ENCODE measurements at regions not wholly inside any gene's neighbourhood (a gene's known extent, or its start where the extent isn't known, plus 50 kb on each side); places are given as distances from the start of the nearest gene placed in this dataset.

DNA sequence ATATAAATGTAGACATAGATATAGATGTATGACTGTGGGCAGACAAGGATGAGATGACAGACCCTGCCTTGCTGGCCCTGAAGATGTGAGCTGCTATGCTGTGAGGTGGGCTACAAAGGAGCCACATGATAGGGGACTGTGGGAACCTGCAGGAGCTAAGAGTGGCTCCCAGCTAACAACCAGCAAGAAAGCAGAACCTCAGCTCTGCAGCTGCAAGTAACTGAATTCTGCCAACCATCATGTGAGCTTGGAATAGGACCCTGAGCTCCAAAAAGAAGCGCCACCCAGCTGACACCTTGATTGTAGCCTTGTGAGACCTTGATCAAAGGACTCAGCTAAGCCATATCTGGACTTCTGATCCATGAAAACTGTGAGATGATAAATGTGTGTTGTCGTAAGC, 123.3 kb upstream of the GRM7 start:
- no peak overlapping the region for H3K4me3 ChIP-seq (ENCODE audit: low read depth, poor library complexity, severe bottlenecking)
- DNase-seq (ENCODE audit: low spot score in 2 of 2) = no peak
- TF ChIP-seq POLR2A (IDR thresholded peaks at IDR 0.05) = no peak
- WGBS, 2 donors = 91 to 94% methylated on average over 2 of the region's 2 CpGs
- intact Hi-C loops (cut with DNase I; ENCODE audit: low total_unique reads) = no loop called here

GRCh38 chr3:6739288-6739687, 121.6 kb upstream of the GRM7 start:
- TF ChIP-seq, protein P1, sequence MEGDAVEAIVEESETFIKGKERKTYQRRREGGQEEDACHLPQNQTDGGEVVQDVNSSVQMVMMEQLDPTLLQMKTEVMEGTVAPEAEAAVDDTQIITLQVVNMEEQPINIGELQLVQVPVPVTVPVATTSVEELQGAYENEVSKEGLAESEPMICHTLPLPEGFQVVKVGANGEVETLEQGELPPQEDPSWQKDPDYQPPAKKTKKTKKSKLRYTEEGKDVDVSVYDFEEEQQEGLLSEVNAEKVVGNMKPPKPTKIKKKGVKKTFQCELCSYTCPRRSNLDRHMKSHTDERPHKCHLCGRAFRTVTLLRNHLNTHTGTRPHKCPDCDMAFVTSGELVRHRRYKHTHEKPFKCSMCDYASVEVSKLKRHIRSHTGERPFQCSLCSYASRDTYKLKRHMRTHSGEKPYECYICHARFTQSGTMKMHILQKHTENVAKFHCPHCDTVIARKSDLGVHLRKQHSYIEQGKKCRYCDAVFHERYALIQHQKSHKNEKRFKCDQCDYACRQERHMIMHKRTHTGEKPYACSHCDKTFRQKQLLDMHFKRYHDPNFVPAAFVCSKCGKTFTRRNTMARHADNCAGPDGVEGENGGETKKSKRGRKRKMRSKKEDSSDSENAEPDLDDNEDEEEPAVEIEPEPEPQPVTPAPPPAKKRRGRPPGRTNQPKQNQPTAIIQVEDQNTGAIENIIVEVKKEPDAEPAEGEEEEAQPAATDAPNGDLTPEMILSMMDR (IDR thresholded peaks at IDR 0.05) = no peak
- TF ChIP-seq POLR2A (IDR thresholded peaks at IDR 0.05) = no peak
- intact Hi-C loops (cut with DNase I; ENCODE audit: low total_unique reads) = no loop called here
- no peak overlapping the region for H3K4me3 ChIP-seq (ENCODE audit: low read depth, poor library complexity, severe bottlenecking)
- DNase-seq (ENCODE audit: low spot score in 2 of 2) = no peak
- WGBS, 2 donors = 49 to 52% methylated on average over 3 of the region's 3 CpGs

DNA sequence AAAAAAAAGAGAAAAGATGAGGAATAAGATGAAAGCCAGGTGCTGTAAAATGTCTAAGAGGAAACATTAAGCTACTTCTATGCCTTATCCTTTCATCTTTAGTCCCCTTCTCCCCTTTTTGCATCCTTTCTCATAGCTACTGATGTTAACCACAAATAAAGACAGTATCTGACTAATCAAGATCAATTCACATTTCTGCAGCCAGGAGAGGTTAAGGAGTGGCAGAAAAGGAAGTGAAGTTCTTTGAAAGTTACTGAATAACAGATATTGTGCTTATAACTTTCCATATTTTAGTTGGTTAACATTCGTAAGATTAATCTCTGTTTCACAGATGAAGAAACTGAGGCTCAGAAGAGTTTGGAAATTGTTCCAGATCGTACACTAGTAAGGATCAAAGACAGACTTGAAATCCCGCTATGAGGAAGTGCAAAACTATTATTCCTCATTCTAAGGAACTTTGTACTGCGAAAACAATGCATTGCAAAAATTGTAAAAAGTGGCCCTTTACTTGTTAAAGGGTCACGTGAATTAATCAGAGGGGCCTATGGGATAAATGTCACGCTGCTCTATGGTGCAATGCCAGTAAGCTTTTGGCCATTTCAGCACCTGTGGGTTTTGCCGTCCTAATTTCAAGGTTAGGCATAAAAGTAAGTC, 117.7 kb upstream of the GRM7 start:
- intact Hi-C loops (cut with DNase I; ENCODE audit: low total_unique reads) = no loop called here
- TF ChIP-seq POLR2A (IDR thresholded peaks at IDR 0.05) = no peak
- TF ChIP-seq, protein P1 (IDR thresholded peaks at IDR 0.05) = no peak
- no peak for DNase-seq (ENCODE audit: low spot score in 2 of 2)
- no peak overlapping the region for H3K4me3 ChIP-seq (ENCODE audit: low read depth, poor library complexity, severe bottlenecking)
- 81 to 87% methylated on average over 7 of the region's 7 CpGs for WGBS, 2 donors

- no peak overlapping the region for H3K4me3 ChIP-seq (ENCODE audit: low read depth, poor library complexity, severe bottlenecking)
- no peak for TF ChIP-seq POLR2A (IDR thresholded peaks at IDR 0.05)
- TF ChIP-seq, protein P1 (IDR thresholded peaks at IDR 0.05) = no peak
- 87 to 91% methylated on average over 9 of the region's 9 CpGs for WGBS, 2 donors
- intact Hi-C loops (cut with DNase I; ENCODE audit: low total_unique reads) = no loop called here
- no peak for DNase-seq (ENCODE audit: low spot score in 2 of 2)
Measured at GRCh38 chr3:6746443-6746842, 114.5 kb upstream of the GRM7 start.

- no peak overlapping the region for H3K4me3 ChIP-seq (ENCODE audit: low read depth, poor library complexity, severe bottlenecking)
- no peak for DNase-seq (ENCODE audit: low spot score in 2 of 2)
- TF ChIP-seq, protein P1 (IDR thresholded peaks at IDR 0.05) = no peak
- TF ChIP-seq POLR2A (IDR thresholded peaks at IDR 0.05) = no peak
- WGBS, 2 donors = 73 to 80% methylated on average over 4 of the region's 4 CpGs
- intact Hi-C loops (cut with DNase I; ENCODE audit: low total_unique reads) = no loop called here
Measured at GRCh38 chr3:6747017-6747416, 113.9 kb upstream of the GRM7 start.

DNA sequence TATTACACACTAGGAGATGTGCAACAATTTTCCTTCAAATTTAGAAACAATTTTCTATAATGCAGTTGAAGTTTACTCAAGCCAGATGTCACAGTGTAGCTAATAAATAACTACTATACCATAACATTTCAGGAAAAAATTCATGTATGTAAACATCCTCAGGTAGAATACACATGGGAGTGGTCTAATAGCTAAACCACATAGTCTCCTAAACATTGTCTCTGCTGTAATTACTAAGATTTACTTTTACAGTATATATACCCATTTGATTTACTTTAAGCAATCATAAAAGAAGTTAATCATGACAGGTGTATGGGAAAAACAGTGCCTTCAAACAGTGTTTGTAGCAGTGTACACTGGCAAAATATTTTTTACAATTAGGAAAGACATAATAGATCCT, 110.1 kb upstream of the GRM7 start:
- intact Hi-C loops (cut with DNase I; ENCODE audit: low total_unique reads) = no loop called here

More for the DNA sequence above, 110.1 kb upstream of the GRM7 start:
- TF ChIP-seq POLR2A (IDR thresholded peaks at IDR 0.05) = no peak
- TF ChIP-seq, protein P1 (IDR thresholded peaks at IDR 0.05) = no peak
- DNase-seq (ENCODE audit: low spot score in 2 of 2) = no peak
- H3K4me3 ChIP-seq (ENCODE audit: low read depth, poor library complexity, severe bottlenecking) = no peak overlapping the region
